ENCODE measurements at regions not wholly inside any gene's neighbourhood (a gene's known extent, or its start where the extent isn't known, plus 50 kb on each side); places are given as distances from the start of the nearest gene placed in this dataset.

- intact Hi-C loops (cut with DNase I, micrococcal nuclease), result no loop called here
- ATAC-seq, result no peak
- TF ChIP-seq CTCF (IDR thresholded peaks at IDR 0.05), result no peak
- no peak for DNase-seq
- H3K4me1 ChIP-seq (ENCODE audit: low read depth), result no peaks in the 10 kb centered on the region
- H3K4me3 ChIP-seq, result no peak overlapping the region
- no peaks in the 10 kb centered on the region for H3K36me3 ChIP-seq (ENCODE audit: low read depth)
- H3K9me3 ChIP-seq, result no peaks in the 10 kb centered on the region
Observed at GRCh38 chr3:86594838-86595237, 396.1 kb downstream of the VGLL3 start.

- ATAC-seq, result no peak
- Histone ChIP-seq H3K36me3 (ENCODE audit: low read depth) (no peaks in the 10 kb centered on the region), H3K4me3 (no peak overlapping the region), H3K9me3 (no peaks in the 10 kb centered on the region), H3K4me1 (ENCODE audit: low read depth) (no peaks in the 10 kb centered on the region)
- DNase-seq, result no peak
- no peak for TF ChIP-seq CTCF (IDR thresholded peaks at IDR 0.05)
- intact Hi-C loops (cut with DNase I, micrococcal nuclease), result no loop called here
Observed at GRCh38 chr3:86578071-86578470, 412.9 kb downstream of the VGLL3 start.

GRCh38 chr3:86563400-86563970 lies 427.5 kb downstream of the VGLL3 start:
- Histone ChIP-seq H3K4me3 (no peak overlapping the region), H3K4me1 (ENCODE audit: low read depth) (no peaks in the 10 kb centered on the region), H3K36me3 (ENCODE audit: low read depth) (no peaks in the 10 kb centered on the region), H3K9me3 (no peaks in the 10 kb centered on the region)
- peak; percentile 28 for TF ChIP-seq CTCF (IDR thresholded peaks at IDR 0.05)
- intact Hi-C loops (cut with DNase I, micrococcal nuclease), result no loop called here
- no peak for DNase-seq
- no peak for ATAC-seq

GRCh38 chr3:86562090-86562489 lies 428.9 kb downstream of the VGLL3 start:
- no peak for DNase-seq
- TF ChIP-seq CTCF (IDR thresholded peaks at IDR 0.05), result no peak
- intact Hi-C loops (cut with DNase I, micrococcal nuclease), result no loop called here

GRCh38 chr3:86561215-86561614 lies 429.7 kb downstream of the VGLL3 start:
- no peak for ATAC-seq
- no peak overlapping the region for H3K4me3 ChIP-seq
- H3K36me3 ChIP-seq (ENCODE audit: low read depth), result no peaks in the 10 kb centered on the region
- no peaks in the 10 kb centered on the region for H3K4me1 ChIP-seq (ENCODE audit: low read depth)
- TF ChIP-seq CTCF (IDR thresholded peaks at IDR 0.05), result no peak
- no peak for DNase-seq
- H3K9me3 ChIP-seq, result no peaks in the 10 kb centered on the region
- intact Hi-C loops (cut with DNase I, micrococcal nuclease), result no loop called here

More at GRCh38 chr3:86562090-86562489, 428.9 kb downstream of the VGLL3 start:
- no peak for ATAC-seq
- Histone ChIP-seq H3K4me3 (no peak overlapping the region), H3K4me1 (ENCODE audit: low read depth) (no peaks in the 10 kb centered on the region), H3K36me3 (ENCODE audit: low read depth) (no peaks in the 10 kb centered on the region), H3K9me3 (no peaks in the 10 kb centered on the region)

GRCh38 chr3:86554383-86554782 lies 436.6 kb downstream of the VGLL3 start:
- no peaks in the 10 kb centered on the region for H3K9me3 ChIP-seq
- TF ChIP-seq CTCF (IDR thresholded peaks at IDR 0.05), result no peak
- no peaks in the 10 kb centered on the region for H3K36me3 ChIP-seq (ENCODE audit: low read depth)
- DNase-seq (no peak), ATAC-seq (no peak)
- intact Hi-C loops (cut with DNase I, micrococcal nuclease), result no loop called here
- no peak overlapping the region for H3K4me3 ChIP-seq
- no peaks in the 10 kb centered on the region for H3K4me1 ChIP-seq (ENCODE audit: low read depth)

Measured in mucosa of descending colon (tissue), 3 donors.